SH-SY5Y (cell line): ENCODE measurements at regions not wholly inside any gene's neighbourhood (a gene's known extent, or its start where the extent isn't known, plus 50 kb on each side); places are given as distances from the start of the nearest gene placed in this dataset.

Source experiments
- GATA2 ChIP-seq: IDR thresholded peaks from 2 replicates; pipeline ENCODE4 v1.6.1; 2011; ENCODE audit warnings: mild to moderate bottlenecking, low read depth, low read length
- GATA3 ChIP-seq: IDR thresholded peaks from 2 replicates; pipeline ENCODE4 v1.6.1; 2011; ENCODE audit warnings: low read depth, mild to moderate bottlenecking, low read length, moderate library complexity

DNA sequence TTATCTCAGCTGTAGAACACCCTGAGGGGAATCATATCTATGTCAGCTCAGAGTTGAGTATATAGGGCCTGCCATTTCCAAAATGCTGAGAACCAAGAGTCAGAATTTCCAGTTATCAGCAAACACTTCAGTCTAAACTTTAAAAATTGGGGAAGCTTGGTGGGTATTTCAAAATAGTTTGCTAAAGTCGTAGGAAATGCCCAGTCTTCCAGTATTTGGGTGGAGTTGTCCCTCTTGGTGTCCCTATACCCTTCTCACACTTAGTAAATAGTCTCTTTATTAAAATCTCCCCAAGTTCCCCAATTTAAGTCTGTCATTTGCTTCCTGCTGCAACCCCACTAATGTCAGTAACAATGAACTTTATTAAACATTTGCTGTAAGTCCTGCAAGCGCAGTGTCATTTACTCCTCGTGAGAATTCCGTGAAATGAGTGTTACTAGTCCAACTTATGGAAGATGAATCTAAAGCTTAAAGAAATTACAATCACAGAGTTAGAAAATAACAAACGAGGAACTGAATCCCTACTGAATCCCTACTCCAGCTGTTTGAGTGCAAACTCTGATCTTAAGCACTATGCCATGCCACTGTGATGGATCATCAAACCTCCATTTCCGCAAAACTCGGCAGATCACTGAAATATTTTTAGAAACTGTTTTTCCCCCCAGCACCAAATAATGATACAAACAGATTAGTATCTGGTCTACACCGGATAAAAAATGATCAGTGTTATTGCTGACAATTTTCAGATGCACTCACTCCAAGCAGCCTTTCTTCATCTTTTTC, 341.7 kb upstream of the PROK2 start:
- TF ChIP-seq GATA3 (no peak), GATA2 (no peak)
